Neural cell (in vitro differentiated cells): ENCODE measurements at regions not wholly inside any gene's neighbourhood (a gene's known extent, or its start where the extent isn't known, plus 50 kb on each side); places are given as distances from the start of the nearest gene placed in this dataset.

ENCODE experiments used
- H2AFZ ChIP-seq: fragments of 200-600, 300-800 bp; sonication (generic), shearing (Covaris generic); 2 replicates; pipeline ENCODE4 v1.6.0; 2014; ENCODE audit warnings: low read depth, mild to moderate bottlenecking, antibody characterized with exemption, low read length, moderate library complexity
- H3F3A ChIP-seq: fragments of 200-600 bp; shearing (Covaris generic); 2 replicates; pipeline ENCODE4 v1.6.1; 2016; ENCODE audit warnings: mild to moderate bottlenecking, moderate library complexity, mixed read lengths, antibody characterized with exemption, low read length; ENCODE audit not compliant: insufficient read depth, poor library complexity, severe bottlenecking
- H3K27ac ChIP-seq: fragments of 200-600, 300-800 bp; sonication (generic), shearing (Covaris generic); 2 replicates; pipeline ENCODE4 v1.5.1; 2014; ENCODE audit warnings: mild to moderate bottlenecking, low read length, moderate library complexity
- H3K27me3 ChIP-seq: fragments of 300-800, 200-600 bp; sonication (generic), shearing (Covaris generic); 2 replicates; pipeline ENCODE4 v1.6.0; 2014; ENCODE audit warnings: mild to moderate bottlenecking, low read depth, low read length, moderate library complexity; ENCODE audit not compliant: insufficient read depth
- H3K36me3 ChIP-seq: fragments of 300-800, 200-600 bp; sonication (generic), shearing (Covaris generic); 2 replicates; pipeline ENCODE4 v1.5.1; 2014; ENCODE audit warnings: mild to moderate bottlenecking, antibody characterized with exemption, low read length, moderate library complexity; ENCODE audit not compliant: insufficient read depth
- H3K4me2 ChIP-seq: fragments of 300-800, 200-600 bp; sonication (generic), shearing (Covaris generic); 2 replicates; pipeline ENCODE4 v1.6.0; 2014; ENCODE audit warnings: mild to moderate bottlenecking, low read length
- H3K4me3 ChIP-seq: fragments of 300-800, 200-600 bp; sonication (generic), shearing (Covaris generic); 2 replicates; pipeline ENCODE4 v1.5.1; 2014; ENCODE audit warnings: mild to moderate bottlenecking, low read length, moderate library complexity
- H3K79me2 ChIP-seq: fragments of 200-600 bp; shearing (Covaris generic); replicated peaks from 2 replicates; pipeline ENCODE4 v1.6.0; 2014; ENCODE audit warnings: mild to moderate bottlenecking, low read length, moderate library complexity; ENCODE audit not compliant: insufficient read depth
- H3K9ac ChIP-seq: fragments of 300-800, 200-600 bp; sonication (generic), shearing (Covaris generic); 2 replicates; pipeline ENCODE4 v1.6.1; 2016; ENCODE audit warnings: mild to moderate bottlenecking, low read length, mixed read lengths
- H3K9me2 ChIP-seq: fragments of 200-600 bp; shearing (Covaris generic); 2 replicates; pipeline ENCODE4 v1.6.1; 2016; ENCODE audit warnings: mild to moderate bottlenecking, low read length, mixed read lengths; ENCODE audit not compliant: insufficient read depth
- H3K9me3 ChIP-seq: fragments of 200-600, 300-800 bp; sonication (generic), shearing (Covaris generic); 2 replicates; pipeline ENCODE4 v1.6.1; 2016; ENCODE audit warnings: mild to moderate bottlenecking, mixed run types, low read length, moderate library complexity, mixed read lengths
- H4K20me1 ChIP-seq: fragments of 200-600 bp; shearing (Covaris generic); 2 replicates; pipeline ENCODE4 v1.6.1; 2016; ENCODE audit warnings: mild to moderate bottlenecking, mixed run types; ENCODE audit not compliant: insufficient read depth
- CTCF ChIP-seq: fragments of 450-650 bp; IDR thresholded peaks from 2 replicates; pipeline ENCODE4 v1.5.1; 2014; ENCODE audit warnings: antibody characterized with exemption, mild to moderate bottlenecking, moderate library complexity; ENCODE audit not compliant: poor library complexity, severe bottlenecking
- EP300 ChIP-seq: fragments of 450-650 bp; conservative IDR thresholded peaks from 2 replicates; pipeline ENCODE4 v1.6.1; 2014; ENCODE audit warnings: antibody characterized with exemption, mild to moderate bottlenecking, moderate library complexity; ENCODE audit not compliant: poor library complexity, severe bottlenecking
- EZH2 ChIP-seq: fragments of 200-600, 300-800 bp; shearing (Covaris generic), sonication (generic); IDR thresholded peaks from 2 replicates; pipeline ENCODE4 v1.6.1; 2014; ENCODE audit warnings: antibody characterized with exemption, low read length, borderline replicate concordance, mild to moderate bottlenecking; ENCODE audit not compliant: insufficient read depth, poor library complexity, severe bottlenecking
- MXI1 ChIP-seq: fragments of 450-650 bp; conservative IDR thresholded peaks from 2 replicates; pipeline ENCODE4 v1.6.1; 2014; ENCODE audit warnings: antibody characterized with exemption, mild to moderate bottlenecking; ENCODE audit not compliant: poor library complexity, severe bottlenecking
- POLR2AphosphoS5 ChIP-seq: IDR thresholded peaks from 2 replicates; pipeline ENCODE4 v1.6.1; 2012
- RAD21 ChIP-seq: fragments of 450-650 bp; conservative IDR thresholded peaks from 2 replicates; pipeline ENCODE4 v1.6.1; 2014; ENCODE audit warnings: antibody characterized with exemption, mild to moderate bottlenecking, moderate library complexity
- SMC3 ChIP-seq: fragments of 450-650 bp; conservative IDR thresholded peaks from 2 replicates; pipeline ENCODE4 v1.6.1; 2014; ENCODE audit warnings: antibody characterized with exemption, mild to moderate bottlenecking, moderate library complexity; ENCODE audit not compliant: poor library complexity
- TAF1 ChIP-seq: IDR thresholded peaks from 2 replicates; pipeline ENCODE4 v1.6.1; 2012; ENCODE audit warnings: low read depth
- TF ChIP-seq, protein P1 (sequence below): IDR thresholded peaks from 2 replicates; pipeline ENCODE4 v1.6.1; 2012; ENCODE audit warnings: borderline replicate concordance

DNA sequence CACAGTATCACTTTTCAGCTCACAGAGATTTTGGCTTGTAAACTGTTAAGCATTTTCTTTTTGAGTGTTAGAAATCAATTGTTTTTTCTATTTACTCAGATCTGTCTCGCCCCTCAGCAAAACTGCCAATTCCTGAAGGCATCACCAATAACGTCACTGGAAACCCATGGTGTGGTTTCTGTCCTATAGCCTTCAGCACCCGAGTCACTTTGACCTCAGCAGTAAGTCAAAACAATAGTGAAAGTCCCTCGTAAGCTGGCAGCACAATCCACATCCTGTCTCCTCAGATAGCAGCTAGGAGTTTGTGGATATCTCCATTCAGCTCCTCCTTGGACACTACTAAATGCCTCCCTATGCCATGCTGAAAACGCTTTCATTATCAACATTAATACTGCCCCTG lies 1787.4 kb upstream of the ADGRL3 start:
- Histone ChIP-seq H3K27ac (no peak overlapping the region), H4K20me1 (no peaks in the 10 kb centered on the region), H2AFZ (no peak overlapping the region), H3K4me2 (no peak overlapping the region), H3F3A (no peaks in the 10 kb centered on the region), H3K27me3 (no peaks in the 10 kb centered on the region), H3K9me3 (no peaks in the 10 kb centered on the region), H3K9ac (no peak overlapping the region), H3K36me3 (no peaks in the 10 kb centered on the region), H3K79me2 (no peaks in the 10 kb centered on the region), H3K9me2 (no peaks in the 10 kb centered on the region), H3K4me3 (no peak overlapping the region)
- TF ChIP-seq RAD21 (no peak), CTCF (no peak), POLR2AphosphoS5 (no peak), EP300 (no peak), TAF1 (no peak), MXI1 (no peak), SMC3 (no peak), EZH2 (no peak)
- TF ChIP-seq, protein P1, sequence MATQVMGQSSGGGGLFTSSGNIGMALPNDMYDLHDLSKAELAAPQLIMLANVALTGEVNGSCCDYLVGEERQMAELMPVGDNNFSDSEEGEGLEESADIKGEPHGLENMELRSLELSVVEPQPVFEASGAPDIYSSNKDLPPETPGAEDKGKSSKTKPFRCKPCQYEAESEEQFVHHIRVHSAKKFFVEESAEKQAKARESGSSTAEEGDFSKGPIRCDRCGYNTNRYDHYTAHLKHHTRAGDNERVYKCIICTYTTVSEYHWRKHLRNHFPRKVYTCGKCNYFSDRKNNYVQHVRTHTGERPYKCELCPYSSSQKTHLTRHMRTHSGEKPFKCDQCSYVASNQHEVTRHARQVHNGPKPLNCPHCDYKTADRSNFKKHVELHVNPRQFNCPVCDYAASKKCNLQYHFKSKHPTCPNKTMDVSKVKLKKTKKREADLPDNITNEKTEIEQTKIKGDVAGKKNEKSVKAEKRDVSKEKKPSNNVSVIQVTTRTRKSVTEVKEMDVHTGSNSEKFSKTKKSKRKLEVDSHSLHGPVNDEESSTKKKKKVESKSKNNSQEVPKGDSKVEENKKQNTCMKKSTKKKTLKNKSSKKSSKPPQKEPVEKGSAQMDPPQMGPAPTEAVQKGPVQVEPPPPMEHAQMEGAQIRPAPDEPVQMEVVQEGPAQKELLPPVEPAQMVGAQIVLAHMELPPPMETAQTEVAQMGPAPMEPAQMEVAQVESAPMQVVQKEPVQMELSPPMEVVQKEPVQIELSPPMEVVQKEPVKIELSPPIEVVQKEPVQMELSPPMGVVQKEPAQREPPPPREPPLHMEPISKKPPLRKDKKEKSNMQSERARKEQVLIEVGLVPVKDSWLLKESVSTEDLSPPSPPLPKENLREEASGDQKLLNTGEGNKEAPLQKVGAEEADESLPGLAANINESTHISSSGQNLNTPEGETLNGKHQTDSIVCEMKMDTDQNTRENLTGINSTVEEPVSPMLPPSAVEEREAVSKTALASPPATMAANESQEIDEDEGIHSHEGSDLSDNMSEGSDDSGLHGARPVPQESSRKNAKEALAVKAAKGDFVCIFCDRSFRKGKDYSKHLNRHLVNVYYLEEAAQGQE = no peak

GRCh38 chr4:59455751-59456150 lies 1744.4 kb upstream of the ADGRL3 start:
- H3F3A ChIP-seq = no peaks in the 10 kb centered on the region
- H3K4me3 ChIP-seq = no peak overlapping the region
- no peak overlapping the region for H3K27ac ChIP-seq
- no peak overlapping the region for H2AFZ ChIP-seq
- H3K79me2 ChIP-seq = no peaks in the 10 kb centered on the region
- H3K27me3 ChIP-seq = no peaks in the 10 kb centered on the region
- no peak overlapping the region for H3K9ac ChIP-seq
- H3K9me3 ChIP-seq = no peaks in the 10 kb centered on the region
- TF ChIP-seq EZH2 = no peak
- TF ChIP-seq, protein P1 = no peak
- TF ChIP-seq SMC3 = no peak
- no peak for TF ChIP-seq RAD21
- no peak for TF ChIP-seq MXI1
- TF ChIP-seq CTCF = no peak
- no peak for TF ChIP-seq POLR2AphosphoS5
- no peak for TF ChIP-seq EP300
- no peak for TF ChIP-seq TAF1
- H3K4me2 ChIP-seq = no peak overlapping the region
- H4K20me1 ChIP-seq = no peaks in the 10 kb centered on the region
- H3K36me3 ChIP-seq = no peaks in the 10 kb centered on the region
- H3K9me2 ChIP-seq = no peaks in the 10 kb centered on the region
